HepG2 (cell line): ENCODE measurements at regions not wholly inside any gene's neighbourhood (a gene's known extent, or its start where the extent isn't known, plus 50 kb on each side); places are given as distances from the start of the nearest gene placed in this dataset.

Experiments
- KDM1A ChIP-seq: IDR thresholded peaks from 2 replicates; pipeline ENCODE4 v1.6.1; 2016; ENCODE audit warnings: missing compliant biosample characterization
- SSRP1 ChIP-seq: IDR thresholded peaks from 2 replicates; pipeline ENCODE4 v1.6.1; 2016; ENCODE audit warnings: control low read depth
- ZNF225 ChIP-seq: sonication (generic); formaldehyde crosslinking; IDR thresholded peaks from 2 replicates; pipeline ENCODE4 v1.4.0; 2020; ENCODE audit warnings: mild to moderate bottlenecking, missing genetic modification reagents
- ZNF468 ChIP-seq: sonication (generic); formaldehyde crosslinking; IDR thresholded peaks from 2 replicates; pipeline ENCODE4 v1.8.0; 2022; ENCODE audit warnings: mild to moderate bottlenecking, moderate library complexity, missing genetic modification reagents
- ZNF577 ChIP-seq: sonication (generic); formaldehyde crosslinking; IDR thresholded peaks from 2 replicates; pipeline ENCODE4 v1.4.0; 2020; ENCODE audit warnings: mild to moderate bottlenecking, low read depth, missing genetic modification reagents, borderline replicate concordance
- TF ChIP-seq, protein P1 (sequence below): sonication (generic); formaldehyde crosslinking; IDR thresholded peaks from 2 replicates; pipeline ENCODE4 v1.5.1; 2020; ENCODE audit warnings: missing genetic modification reagents, mild to moderate bottlenecking, borderline replicate concordance
- TF ChIP-seq, protein P2 (sequence below): sonication (generic); formaldehyde crosslinking; conservative IDR thresholded peaks from 2 replicates; pipeline ENCODE4 v1.8.0; 2022; ENCODE audit warnings: missing genetic modification reagents
- TF ChIP-seq, protein P3 (sequence below): sonication (generic); formaldehyde crosslinking; IDR thresholded peaks from 2 replicates; pipeline ENCODE4 v1.4.0; 2020; ENCODE audit warnings: mild to moderate bottlenecking, missing genetic modification reagents

DNA sequence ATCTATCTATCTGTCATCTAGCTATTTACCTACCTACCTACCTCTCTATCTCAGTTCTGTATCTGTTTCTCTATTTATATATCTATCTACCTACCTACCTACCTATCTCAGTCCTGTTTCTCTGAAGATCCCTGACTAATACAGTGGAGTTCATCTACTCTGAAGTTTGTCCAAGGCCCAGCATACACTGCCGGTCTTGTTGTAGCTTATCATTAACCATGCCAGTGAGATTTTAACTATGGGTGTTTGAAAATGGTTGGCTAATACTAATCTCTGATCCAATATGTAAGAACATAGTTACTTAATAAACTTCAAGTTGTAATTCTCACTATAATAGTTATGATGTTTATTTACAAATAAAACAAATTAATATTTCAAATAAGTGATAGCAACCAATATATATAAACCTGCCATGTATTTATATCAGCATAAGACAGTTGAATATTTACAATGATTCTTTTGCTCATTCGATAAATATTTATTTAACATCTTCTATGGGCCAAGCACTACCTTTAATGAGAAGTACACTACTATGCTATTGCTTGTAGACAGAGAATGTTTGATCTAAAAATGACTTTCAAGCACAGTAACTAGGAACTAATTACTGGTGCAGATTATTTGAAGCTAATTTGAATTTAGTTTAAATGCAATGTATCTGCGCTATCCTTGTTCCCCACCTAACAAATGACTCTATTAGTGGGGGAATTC lies 242.1 kb downstream of the KLF5 start (continued):
- TF ChIP-seq, protein P1, sequence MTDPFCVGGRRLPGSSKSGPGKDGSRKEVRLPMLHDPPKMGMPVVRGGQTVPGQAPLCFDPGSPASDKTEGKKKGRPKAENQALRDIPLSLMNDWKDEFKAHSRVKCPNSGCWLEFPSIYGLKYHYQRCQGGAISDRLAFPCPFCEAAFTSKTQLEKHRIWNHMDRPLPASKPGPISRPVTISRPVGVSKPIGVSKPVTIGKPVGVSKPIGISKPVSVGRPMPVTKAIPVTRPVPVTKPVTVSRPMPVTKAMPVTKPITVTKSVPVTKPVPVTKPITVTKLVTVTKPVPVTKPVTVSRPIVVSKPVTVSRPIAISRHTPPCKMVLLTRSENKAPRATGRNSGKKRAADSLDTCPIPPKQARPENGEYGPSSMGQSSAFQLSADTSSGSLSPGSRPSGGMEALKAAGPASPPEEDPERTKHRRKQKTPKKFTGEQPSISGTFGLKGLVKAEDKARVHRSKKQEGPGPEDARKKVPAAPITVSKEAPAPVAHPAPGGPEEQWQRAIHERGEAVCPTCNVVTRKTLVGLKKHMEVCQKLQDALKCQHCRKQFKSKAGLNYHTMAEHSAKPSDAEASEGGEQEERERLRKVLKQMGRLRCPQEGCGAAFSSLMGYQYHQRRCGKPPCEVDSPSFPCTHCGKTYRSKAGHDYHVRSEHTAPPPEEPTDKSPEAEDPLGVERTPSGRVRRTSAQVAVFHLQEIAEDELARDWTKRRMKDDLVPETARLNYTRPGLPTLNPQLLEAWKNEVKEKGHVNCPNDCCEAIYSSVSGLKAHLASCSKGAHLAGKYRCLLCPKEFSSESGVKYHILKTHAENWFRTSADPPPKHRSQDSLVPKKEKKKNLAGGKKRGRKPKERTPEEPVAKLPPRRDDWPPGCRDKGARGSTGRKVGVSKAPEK (CRISPR knock-in tag): no peak
- TF ChIP-seq ZNF577: no peak
- TF ChIP-seq KDM1A (CRISPR knock-in tag): no peak
- TF ChIP-seq ZNF225: no peak
- TF ChIP-seq, protein P2, sequence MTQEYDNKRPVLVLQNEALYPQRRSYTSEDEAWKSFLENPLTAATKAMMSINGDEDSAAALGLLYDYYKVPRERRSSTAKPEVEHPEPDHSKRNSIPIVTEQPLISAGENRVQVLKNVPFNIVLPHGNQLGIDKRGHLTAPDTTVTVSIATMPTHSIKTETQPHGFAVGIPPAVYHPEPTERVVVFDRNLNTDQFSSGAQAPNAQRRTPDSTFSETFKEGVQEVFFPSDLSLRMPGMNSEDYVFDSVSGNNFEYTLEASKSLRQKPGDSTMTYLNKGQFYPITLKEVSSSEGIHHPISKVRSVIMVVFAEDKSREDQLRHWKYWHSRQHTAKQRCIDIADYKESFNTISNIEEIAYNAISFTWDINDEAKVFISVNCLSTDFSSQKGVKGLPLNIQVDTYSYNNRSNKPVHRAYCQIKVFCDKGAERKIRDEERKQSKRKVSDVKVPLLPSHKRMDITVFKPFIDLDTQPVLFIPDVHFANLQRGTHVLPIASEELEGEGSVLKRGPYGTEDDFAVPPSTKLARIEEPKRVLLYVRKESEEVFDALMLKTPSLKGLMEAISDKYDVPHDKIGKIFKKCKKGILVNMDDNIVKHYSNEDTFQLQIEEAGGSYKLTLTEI (CRISPR knock-in tag): no peak
- TF ChIP-seq SSRP1: no peak
- TF ChIP-seq ZNF468 (CRISPR knock-in tag): no peak
- TF ChIP-seq, protein P3, sequence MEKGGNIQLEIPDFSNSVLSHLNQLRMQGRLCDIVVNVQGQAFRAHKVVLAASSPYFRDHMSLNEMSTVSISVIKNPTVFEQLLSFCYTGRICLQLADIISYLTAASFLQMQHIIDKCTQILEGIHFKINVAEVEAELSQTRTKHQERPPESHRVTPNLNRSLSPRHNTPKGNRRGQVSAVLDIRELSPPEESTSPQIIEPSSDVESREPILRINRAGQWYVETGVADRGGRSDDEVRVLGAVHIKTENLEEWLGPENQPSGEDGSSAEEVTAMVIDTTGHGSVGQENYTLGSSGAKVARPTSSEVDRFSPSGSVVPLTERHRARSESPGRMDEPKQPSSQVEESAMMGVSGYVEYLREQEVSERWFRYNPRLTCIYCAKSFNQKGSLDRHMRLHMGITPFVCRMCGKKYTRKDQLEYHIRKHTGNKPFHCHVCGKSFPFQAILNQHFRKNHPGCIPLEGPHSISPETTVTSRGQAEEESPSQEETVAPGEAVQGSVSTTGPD (CRISPR knock-in tag): no peak
